ENCODE measurements at regions not wholly inside any gene's neighbourhood (a gene's known extent, or its start where the extent isn't known, plus 50 kb on each side); places are given as distances from the start of the nearest gene placed in this dataset.
"Not testable (repeated sequence)": the region's sequence is repeated elsewhere in the genome, so short reads cannot be mapped to it uniquely, and the experiment has no call there.

GRCh38 chr21:14610119-14610518 is 64.0 kb upstream of the SAMSN1 start:
- not testable (repeated sequence) for TF ChIP-seq EP300 (IDR thresholded peaks at IDR 0.05; ENCODE audit: borderline replicate concordance in 1 of 2, control insufficient read depth in 1 of 2, low read depth in 2 of 2, low read length in 2 of 2); ASH2L (IDR thresholded peaks at IDR 0.05; ENCODE audit: borderline replicate concordance, low read depth); CEBPB (IDR thresholded peaks at IDR 0.05; ENCODE audit: borderline replicate concordance in 1 of 2, low read depth in 2 of 2, low read length in 2 of 2); KLF5 (IDR thresholded peaks at IDR 0.05; ENCODE audit: partially characterized antibody); HCFC1 (IDR thresholded peaks at IDR 0.05; ENCODE audit: low read length); MYC (IDR thresholded peaks at IDR 0.05; ENCODE audit: insufficient read depth, insufficient read length, insufficient replicate concordance, low read length, severe bottlenecking); USF1 (IDR thresholded peaks at IDR 0.05; ENCODE audit: borderline replicate concordance, extremely low read length, insufficient read depth, low read depth, low read length); EZH2 (IDR thresholded peaks at IDR 0.05; ENCODE audit: borderline replicate concordance, control insufficient read depth, low read depth, low read length)
- TF ChIP-seq, protein P1, sequence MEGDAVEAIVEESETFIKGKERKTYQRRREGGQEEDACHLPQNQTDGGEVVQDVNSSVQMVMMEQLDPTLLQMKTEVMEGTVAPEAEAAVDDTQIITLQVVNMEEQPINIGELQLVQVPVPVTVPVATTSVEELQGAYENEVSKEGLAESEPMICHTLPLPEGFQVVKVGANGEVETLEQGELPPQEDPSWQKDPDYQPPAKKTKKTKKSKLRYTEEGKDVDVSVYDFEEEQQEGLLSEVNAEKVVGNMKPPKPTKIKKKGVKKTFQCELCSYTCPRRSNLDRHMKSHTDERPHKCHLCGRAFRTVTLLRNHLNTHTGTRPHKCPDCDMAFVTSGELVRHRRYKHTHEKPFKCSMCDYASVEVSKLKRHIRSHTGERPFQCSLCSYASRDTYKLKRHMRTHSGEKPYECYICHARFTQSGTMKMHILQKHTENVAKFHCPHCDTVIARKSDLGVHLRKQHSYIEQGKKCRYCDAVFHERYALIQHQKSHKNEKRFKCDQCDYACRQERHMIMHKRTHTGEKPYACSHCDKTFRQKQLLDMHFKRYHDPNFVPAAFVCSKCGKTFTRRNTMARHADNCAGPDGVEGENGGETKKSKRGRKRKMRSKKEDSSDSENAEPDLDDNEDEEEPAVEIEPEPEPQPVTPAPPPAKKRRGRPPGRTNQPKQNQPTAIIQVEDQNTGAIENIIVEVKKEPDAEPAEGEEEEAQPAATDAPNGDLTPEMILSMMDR (IDR thresholded peaks at IDR 0.05 in 2 of 3, conservative IDR thresholded peaks at IDR 0.05 in 1 of 3; ENCODE audit: control insufficient read depth in 2 of 3, extremely low read depth in 1 of 3, insufficient read depth in 1 of 3, low read depth in 3 of 3, low read length in 3 of 3), result not testable (repeated sequence)
- TF ChIP-seq, protein P2, sequence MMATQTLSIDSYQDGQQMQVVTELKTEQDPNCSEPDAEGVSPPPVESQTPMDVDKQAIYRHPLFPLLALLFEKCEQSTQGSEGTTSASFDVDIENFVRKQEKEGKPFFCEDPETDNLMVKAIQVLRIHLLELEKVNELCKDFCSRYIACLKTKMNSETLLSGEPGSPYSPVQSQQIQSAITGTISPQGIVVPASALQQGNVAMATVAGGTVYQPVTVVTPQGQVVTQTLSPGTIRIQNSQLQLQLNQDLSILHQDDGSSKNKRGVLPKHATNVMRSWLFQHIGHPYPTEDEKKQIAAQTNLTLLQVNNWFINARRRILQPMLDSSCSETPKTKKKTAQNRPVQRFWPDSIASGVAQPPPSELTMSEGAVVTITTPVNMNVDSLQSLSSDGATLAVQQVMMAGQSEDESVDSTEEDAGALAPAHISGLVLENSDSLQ (IDR thresholded peaks at IDR 0.05), result not testable (repeated sequence)
